CD4-positive, alpha-beta T cell (primary cell): ENCODE measurements at regions not wholly inside any gene's neighbourhood (a gene's known extent, or its start where the extent isn't known, plus 50 kb on each side); places are given as distances from the start of the nearest gene placed in this dataset.

ENCODE experiments used
- ATAC-seq: fragments of 200-7000 bp; cut with Tn5 transposase; one replicate; pipeline ENCODE4 v1.10.0; 2022; ENCODE audit warnings: mild to moderate bottlenecking; ENCODE audit not compliant: poor library complexity
- CTCF ChIA-PET: fragments of 350-600 bp; sonication (Branson Sonifier 250); formaldehyde crosslinking; loops from one replicate; lab custom pipeline; 2021; ENCODE audit warnings: antibody characterized with exemption, inconsistent platforms; lab: Charles Lee
- POLR2A ChIA-PET: fragments of 350-600 bp; sonication (Branson Sonifier 250); formaldehyde crosslinking; loops from one replicate; lab custom pipeline; 2021; ENCODE audit warnings: antibody characterized with exemption, inconsistent platforms; lab: Charles Lee
- DNase-seq, 14 experiments: peaks; one replicate each; pipeline ENCODE4 v3.0.0-alpha.2; 2013 to 2020; ENCODE audit warnings: mixed read lengths in 2 of 14
- H3K27ac ChIP-seq, 2 donors: one replicate each; pipeline versions ENCODE4 v1.5.1 to v1.7.0; 2013; ENCODE audit warnings: low read length in 2 of 2, low read depth in 1 of 2, mild to moderate bottlenecking in 1 of 2
- H3K27me3 ChIP-seq, 2 experiments: 1 replicate in 1 of 2; 2 replicates in 1 of 2; pipeline versions ENCODE4 v1.6.1 to v1.7.0; 2013; ENCODE audit warnings: low read length in 2 of 2, control low read depth in 1 of 2, mild to moderate bottlenecking in 1 of 2, moderate library complexity in 1 of 2; ENCODE audit not compliant: insufficient read depth in 2 of 2, control insufficient read depth in 1 of 2
- H3K36me3 ChIP-seq: one replicate; pipeline ENCODE4 v1.6.1; 2013; ENCODE audit warnings: low read length, control low read depth; ENCODE audit not compliant: insufficient read depth
- H3K4me1 ChIP-seq: one replicate; pipeline ENCODE4 v1.6.1; 2013; ENCODE audit warnings: low read length, control low read depth; ENCODE audit not compliant: insufficient read depth
- H3K4me3 ChIP-seq: one replicate; pipeline ENCODE4 v1.5.1; 2013; ENCODE audit warnings: mild to moderate bottlenecking, low read length, moderate library complexity
- H3K9me3 ChIP-seq, 2 experiments: 1 replicate in 1 of 2; 2 replicates in 1 of 2; pipeline versions ENCODE4 v1.6.1 to v1.7.0; 2013; ENCODE audit warnings: low read length in 2 of 2, mild to moderate bottlenecking in 2 of 2, control low read depth in 1 of 2, moderate library complexity in 1 of 2; ENCODE audit not compliant: control insufficient read depth in 1 of 2, insufficient read depth in 1 of 2
- H3K27ac Mint-ChIP-seq: one replicate; pipeline ENCODE4 v1.8.0; 2020; ENCODE audit warnings: mixed read lengths
- H3K27me3 Mint-ChIP-seq: one replicate; pipeline ENCODE4 v1.8.0; 2021; ENCODE audit warnings: mixed read lengths
- H3K36me3 Mint-ChIP-seq: one replicate; pipeline ENCODE4 v1.8.0; 2021; ENCODE audit warnings: low read depth, mixed read lengths
- H3K4me1 Mint-ChIP-seq: one replicate; pipeline ENCODE4 v1.8.0; 2021; ENCODE audit warnings: low read depth, mixed read lengths
- H3K4me3 Mint-ChIP-seq: one replicate; pipeline ENCODE4 v1.8.0; 2020; ENCODE audit warnings: mild to moderate bottlenecking, mixed read lengths
- H3K9me3 Mint-ChIP-seq: one replicate; pipeline ENCODE4 v1.8.0; 2020; ENCODE audit warnings: mixed read lengths
- intact Hi-C, 2 experiments: fragments of 100-400 bp; cut with DNase I in 1 of 2; cut with micrococcal nuclease in 1 of 2; formaldehyde crosslinking; loops; one replicate each; pipeline versions ENCODE4 v1.15.1 to v1.9.0; 2023 to 2025; cut with DNase I, micrococcal nuclease
- TF ChIP-seq, protein P1 (sequence below): fragments of 200-600 bp; IDR thresholded peaks from one replicate; pipeline ENCODE4 v1.8.0; 2022; ENCODE audit warnings: antibody characterized with exemption, mild to moderate bottlenecking

- Mint-ChIP-seq H3K4me1 (no peaks in the 10 kb centered on the region), H3K27ac (no peak overlapping the region), H3K36me3 (no peaks in the 10 kb centered on the region), H3K9me3 (peaks cover 2% of the 10 kb centered on the region), H3K4me3 (no peak overlapping the region), H3K27me3 (no peaks in the 10 kb centered on the region)
- POLR2A ChIA-PET = no interaction called here
- no peak overlapping the region for H3K4me3 ChIP-seq
- H3K27ac ChIP-seq = no peak overlapping the region
- TF ChIP-seq, protein P1, sequence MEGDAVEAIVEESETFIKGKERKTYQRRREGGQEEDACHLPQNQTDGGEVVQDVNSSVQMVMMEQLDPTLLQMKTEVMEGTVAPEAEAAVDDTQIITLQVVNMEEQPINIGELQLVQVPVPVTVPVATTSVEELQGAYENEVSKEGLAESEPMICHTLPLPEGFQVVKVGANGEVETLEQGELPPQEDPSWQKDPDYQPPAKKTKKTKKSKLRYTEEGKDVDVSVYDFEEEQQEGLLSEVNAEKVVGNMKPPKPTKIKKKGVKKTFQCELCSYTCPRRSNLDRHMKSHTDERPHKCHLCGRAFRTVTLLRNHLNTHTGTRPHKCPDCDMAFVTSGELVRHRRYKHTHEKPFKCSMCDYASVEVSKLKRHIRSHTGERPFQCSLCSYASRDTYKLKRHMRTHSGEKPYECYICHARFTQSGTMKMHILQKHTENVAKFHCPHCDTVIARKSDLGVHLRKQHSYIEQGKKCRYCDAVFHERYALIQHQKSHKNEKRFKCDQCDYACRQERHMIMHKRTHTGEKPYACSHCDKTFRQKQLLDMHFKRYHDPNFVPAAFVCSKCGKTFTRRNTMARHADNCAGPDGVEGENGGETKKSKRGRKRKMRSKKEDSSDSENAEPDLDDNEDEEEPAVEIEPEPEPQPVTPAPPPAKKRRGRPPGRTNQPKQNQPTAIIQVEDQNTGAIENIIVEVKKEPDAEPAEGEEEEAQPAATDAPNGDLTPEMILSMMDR = no peak
- DNase-seq (peak in 2 of 14 experiments; percentile 6 to 8), ATAC-seq (no peak)
- H3K27me3 ChIP-seq = no peaks in the 10 kb centered on the region
- intact Hi-C loops = no loop called here
- CTCF ChIA-PET = no interaction called here
- no peaks in the 10 kb centered on the region for H3K36me3 ChIP-seq
- H3K4me1 ChIP-seq = no peaks in the 10 kb centered on the region
- no peaks in the 10 kb centered on the region for H3K9me3 ChIP-seq
Measured at GRCh38 chr3:113136071-113136470, 75.3 kb upstream of the BOC start.

- Histone ChIP-seq H3K27ac (no peak overlapping the region), H3K4me3 (no peak overlapping the region), H3K36me3 (no peaks in the 10 kb centered on the region), H3K27me3 (no peaks in the 10 kb centered on the region), H3K9me3 (no peaks in the 10 kb centered on the region), H3K4me1 (no peaks in the 10 kb centered on the region)
- no peaks in the 10 kb centered on the region for H3K4me1 Mint-ChIP-seq
- no peaks in the 10 kb centered on the region for H3K27me3 Mint-ChIP-seq
- no peak overlapping the region for H3K4me3 Mint-ChIP-seq
- H3K9me3 Mint-ChIP-seq = peaks cover 2% of the 10 kb centered on the region
- no peak overlapping the region for H3K27ac Mint-ChIP-seq
- CTCF ChIA-PET = no interaction called here
- POLR2A ChIA-PET = no interaction called here
- ATAC-seq (no peak), DNase-seq (no peak)
- no peaks in the 10 kb centered on the region for H3K36me3 Mint-ChIP-seq
- intact Hi-C loops = no loop called here
- TF ChIP-seq, protein P1 = no peak
Measured at GRCh38 chr3:113136544-113136943, 74.8 kb upstream of the BOC start.

- no peaks in the 10 kb centered on the region for H3K27me3 ChIP-seq
- no peaks in the 10 kb centered on the region for H3K9me3 ChIP-seq
- peaks cover 2% of the 10 kb centered on the region for H3K9me3 Mint-ChIP-seq
- no peak overlapping the region for H3K4me3 Mint-ChIP-seq
- no peak overlapping the region for H3K27ac ChIP-seq
- CTCF ChIA-PET = no interaction called here
- intact Hi-C loops = no loop called here
- H3K27ac Mint-ChIP-seq = no peak overlapping the region
- POLR2A ChIA-PET = no interaction called here
- no peaks in the 10 kb centered on the region for H3K4me1 Mint-ChIP-seq
- TF ChIP-seq, protein P1 = no peak
- DNase-seq = no peak
- ATAC-seq = no peak
- H3K27me3 Mint-ChIP-seq = no peaks in the 10 kb centered on the region
- H3K36me3 Mint-ChIP-seq = no peaks in the 10 kb centered on the region
- H3K4me3 ChIP-seq = no peak overlapping the region
- H3K36me3 ChIP-seq = no peaks in the 10 kb centered on the region
- no peaks in the 10 kb centered on the region for H3K4me1 ChIP-seq
Measured at GRCh38 chr3:113138839-113139743, 72.3 kb upstream of the BOC start.
